SK-N-SH treated with all-trans-retinoic acid at 6 μM for 48 hours (cell line): ENCODE measurements at regions not wholly inside any gene's neighbourhood (a gene's known extent, or its start where the extent isn't known, plus 50 kb on each side); places are given as distances from the start of the nearest gene placed in this dataset.

ENCODE experiments used
- ATAC-seq: fragments of 200-7000 bp; cut with Tn5 transposase; 3 replicates; pipeline ENCODE4 v1.9.1; 2020; ENCODE audit warnings: mild to moderate bottlenecking, moderate library complexity
- ARNTL ChIP-seq: fragments of 450-650 bp; formaldehyde crosslinking; IDR thresholded peaks from 2 replicates; pipeline ENCODE4 v1.5.0; 2020; ENCODE audit warnings: low read depth, mild to moderate bottlenecking, moderate library complexity, borderline replicate concordance
- BACH2 ChIP-seq: fragments of 250-450 bp; sonication (Bioruptor Pico); IDR thresholded peaks from 2 replicates; pipeline ENCODE4 v1.9.0; 2021; ENCODE audit warnings: mild to moderate bottlenecking, borderline replicate concordance
- CSDC2 ChIP-seq: fragments of 250-450 bp; sonication (Bioruptor Pico); IDR thresholded peaks from 2 replicates; pipeline ENCODE4 v1.5.0; 2020; ENCODE audit warnings: mild to moderate bottlenecking, moderate library complexity
- ESRRG ChIP-seq: fragments of 250-450 bp; sonication (Bioruptor Pico); IDR thresholded peaks from 2 replicates; pipeline ENCODE4 v1.6.1; 2021; ENCODE audit warnings: mild to moderate bottlenecking
- GLIS3 ChIP-seq: fragments of 250-450 bp; sonication (Bioruptor Pico); IDR thresholded peaks from 2 replicates; pipeline ENCODE4 v1.5.0; 2020; ENCODE audit warnings: mild to moderate bottlenecking, moderate library complexity
- ISL1 ChIP-seq: fragments of 250-450 bp; sonication (Bioruptor Pico); IDR thresholded peaks from 2 replicates; pipeline ENCODE4 v2.1.2; 2022; ENCODE audit warnings: mild to moderate bottlenecking, moderate library complexity
- OSR1 ChIP-seq: fragments of 250-450 bp; sonication (Bioruptor Pico); IDR thresholded peaks from 2 replicates; pipeline ENCODE4 v1.8.0; 2022; ENCODE audit warnings: moderate library complexity, mild to moderate bottlenecking, inconsistent platforms
- PPARA ChIP-seq: fragments of 250-450 bp; sonication (Bioruptor Pico); IDR thresholded peaks from 2 replicates; pipeline ENCODE4 v1.5.0; 2020; ENCODE audit warnings: mild to moderate bottlenecking, borderline replicate concordance
- RARB ChIP-seq: fragments of 250-450 bp; sonication (Bioruptor Pico); IDR thresholded peaks from 2 replicates; pipeline ENCODE4 v1.8.0; 2021; ENCODE audit warnings: mild to moderate bottlenecking, moderate library complexity
- SNAI2 ChIP-seq: fragments of 250-450 bp; sonication (Bioruptor Pico); IDR thresholded peaks from 2 replicates; pipeline ENCODE4 v1.5.0; 2020; ENCODE audit warnings: mild to moderate bottlenecking, moderate library complexity
- TCF4 ChIP-seq: fragments of 250-450 bp; sonication (Bioruptor Pico); IDR thresholded peaks from 2 replicates; pipeline ENCODE4 v1.8.0; 2021; ENCODE audit warnings: mild to moderate bottlenecking, moderate library complexity, borderline replicate concordance
- TOX ChIP-seq: fragments of 250-450 bp; sonication (Bioruptor Pico); IDR thresholded peaks from 2 replicates; pipeline ENCODE4 v1.8.0; 2021; ENCODE audit warnings: mild to moderate bottlenecking, moderate library complexity, borderline replicate concordance
- TSHZ2 ChIP-seq: fragments of 250-450 bp; sonication (Bioruptor Pico); IDR thresholded peaks from 2 replicates; pipeline ENCODE4 v1.5.0; 2020; ENCODE audit warnings: mild to moderate bottlenecking, moderate library complexity
- ZC3H10 ChIP-seq: fragments of 250-450 bp; sonication (Bioruptor Pico); IDR thresholded peaks from 2 replicates; pipeline ENCODE4 v1.5.1; 2021; ENCODE audit warnings: mild to moderate bottlenecking, moderate library complexity
- ZFP3 ChIP-seq: fragments of 250-450 bp; sonication (Bioruptor Pico); IDR thresholded peaks from 2 replicates; pipeline ENCODE4 v1.5.0; 2020; ENCODE audit warnings: mild to moderate bottlenecking, moderate library complexity
- ZFP30 ChIP-seq: fragments of 450-650 bp; formaldehyde crosslinking; IDR thresholded peaks from 2 replicates; pipeline ENCODE4 v1.5.0; 2022; ENCODE audit warnings: mild to moderate bottlenecking, moderate library complexity
- ZNF70 ChIP-seq: fragments of 450-650 bp; formaldehyde crosslinking; IDR thresholded peaks from 2 replicates; pipeline ENCODE4 v1.5.0; 2020; ENCODE audit warnings: mild to moderate bottlenecking, moderate library complexity
- ZNF8 ChIP-seq: fragments of 450-650 bp; formaldehyde crosslinking; IDR thresholded peaks from 2 replicates; pipeline ENCODE4 v1.5.0; 2020; ENCODE audit warnings: mild to moderate bottlenecking, moderate library complexity
- TF ChIP-seq, protein P1 (sequence below): fragments of 250-450 bp; sonication (Bioruptor Pico); IDR thresholded peaks from 2 replicates; pipeline ENCODE4 v1.5.1; 2020; ENCODE audit warnings: low read depth, mild to moderate bottlenecking, moderate library complexity
- TF ChIP-seq, protein P2 (sequence below): fragments of 250-450 bp; sonication (Bioruptor Pico); IDR thresholded peaks from 2 replicates; pipeline ENCODE4 v1.8.0; 2020; ENCODE audit warnings: mild to moderate bottlenecking, moderate library complexity, borderline replicate concordance
- TF ChIP-seq, protein P3 (sequence below): fragments of 250-450 bp; sonication (Bioruptor Pico); IDR thresholded peaks from 2 replicates; pipeline ENCODE4 v1.5.1; 2021; ENCODE audit warnings: mild to moderate bottlenecking, moderate library complexity

GRCh38 chr1:82227306-82228095 is 426.8 kb downstream of the ADGRL2 start:
- ATAC-seq: no peak
- no peak for TF ChIP-seq SNAI2 (CRISPR knock-in tag)
- TF ChIP-seq, protein P1, sequence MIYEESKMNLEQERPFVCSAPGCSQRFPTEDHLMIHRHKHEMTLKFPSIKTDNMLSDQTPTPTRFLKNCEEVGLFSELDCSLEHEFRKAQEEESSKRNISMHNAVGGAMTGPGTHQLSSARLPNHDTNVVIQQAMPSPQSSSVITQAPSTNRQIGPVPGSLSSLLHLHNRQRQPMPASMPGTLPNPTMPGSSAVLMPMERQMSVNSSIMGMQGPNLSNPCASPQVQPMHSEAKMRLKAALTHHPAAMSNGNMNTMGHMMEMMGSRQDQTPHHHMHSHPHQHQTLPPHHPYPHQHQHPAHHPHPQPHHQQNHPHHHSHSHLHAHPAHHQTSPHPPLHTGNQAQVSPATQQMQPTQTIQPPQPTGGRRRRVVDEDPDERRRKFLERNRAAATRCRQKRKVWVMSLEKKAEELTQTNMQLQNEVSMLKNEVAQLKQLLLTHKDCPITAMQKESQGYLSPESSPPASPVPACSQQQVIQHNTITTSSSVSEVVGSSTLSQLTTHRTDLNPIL (CRISPR knock-in tag): no peak
- TF ChIP-seq ZNF8 (CRISPR knock-in tag): no peak
- TF ChIP-seq ISL1: no peak
- no peak for TF ChIP-seq ZFP3 (CRISPR knock-in tag)

DNA sequence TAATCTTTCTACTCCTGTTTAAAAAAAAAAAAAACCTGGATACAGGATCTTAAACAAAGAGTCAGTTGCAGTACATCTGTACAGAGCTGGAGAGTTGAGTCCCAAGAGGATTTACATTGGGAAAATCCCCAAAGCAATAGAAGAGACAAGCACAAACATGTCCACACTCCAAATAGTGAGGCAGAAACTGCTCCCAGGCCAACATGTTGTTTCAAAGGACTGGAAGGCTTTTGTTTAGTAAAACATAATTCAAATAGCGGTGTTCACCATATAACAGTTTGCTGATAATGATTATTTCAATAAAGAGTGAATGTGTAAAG is 425.4 kb downstream of the ADGRL2 start:
- no peak for ATAC-seq
- TF ChIP-seq ZC3H10 (CRISPR knock-in tag): no peak
- TF ChIP-seq, protein P2, sequence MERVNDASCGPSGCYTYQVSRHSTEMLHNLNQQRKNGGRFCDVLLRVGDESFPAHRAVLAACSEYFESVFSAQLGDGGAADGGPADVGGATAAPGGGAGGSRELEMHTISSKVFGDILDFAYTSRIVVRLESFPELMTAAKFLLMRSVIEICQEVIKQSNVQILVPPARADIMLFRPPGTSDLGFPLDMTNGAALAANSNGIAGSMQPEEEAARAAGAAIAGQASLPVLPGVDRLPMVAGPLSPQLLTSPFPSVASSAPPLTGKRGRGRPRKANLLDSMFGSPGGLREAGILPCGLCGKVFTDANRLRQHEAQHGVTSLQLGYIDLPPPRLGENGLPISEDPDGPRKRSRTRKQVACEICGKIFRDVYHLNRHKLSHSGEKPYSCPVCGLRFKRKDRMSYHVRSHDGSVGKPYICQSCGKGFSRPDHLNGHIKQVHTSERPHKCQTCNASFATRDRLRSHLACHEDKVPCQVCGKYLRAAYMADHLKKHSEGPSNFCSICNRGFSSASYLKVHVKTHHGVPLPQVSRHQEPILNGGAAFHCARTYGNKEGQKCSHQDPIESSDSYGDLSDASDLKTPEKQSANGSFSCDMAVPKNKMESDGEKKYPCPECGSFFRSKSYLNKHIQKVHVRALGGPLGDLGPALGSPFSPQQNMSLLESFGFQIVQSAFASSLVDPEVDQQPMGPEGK: no peak
- no peak for TF ChIP-seq PPARA
- no peak for TF ChIP-seq GLIS3 (CRISPR knock-in tag)
- no peak for TF ChIP-seq TCF4 (CRISPR knock-in tag)
- no peak for TF ChIP-seq BACH2 (CRISPR knock-in tag)
- TF ChIP-seq, protein P3, sequence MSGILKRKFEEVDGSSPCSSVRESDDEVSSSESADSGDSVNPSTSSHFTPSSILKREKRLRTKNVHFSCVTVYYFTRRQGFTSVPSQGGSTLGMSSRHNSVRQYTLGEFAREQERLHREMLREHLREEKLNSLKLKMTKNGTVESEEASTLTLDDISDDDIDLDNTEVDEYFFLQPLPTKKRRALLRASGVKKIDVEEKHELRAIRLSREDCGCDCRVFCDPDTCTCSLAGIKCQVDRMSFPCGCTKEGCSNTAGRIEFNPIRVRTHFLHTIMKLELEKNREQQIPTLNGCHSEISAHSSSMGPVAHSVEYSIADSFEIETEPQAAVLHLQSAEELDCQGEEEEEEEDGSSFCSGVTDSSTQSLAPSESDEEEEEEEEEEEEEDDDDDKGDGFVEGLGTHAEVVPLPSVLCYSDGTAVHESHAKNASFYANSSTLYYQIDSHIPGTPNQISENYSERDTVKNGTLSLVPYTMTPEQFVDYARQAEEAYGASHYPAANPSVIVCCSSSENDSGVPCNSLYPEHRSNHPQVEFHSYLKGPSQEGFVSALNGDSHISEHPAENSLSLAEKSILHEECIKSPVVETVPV (CRISPR knock-in tag): no peak
- TF ChIP-seq ESRRG (CRISPR knock-in tag): no peak
- TF ChIP-seq ISL1: no peak
- no peak for TF ChIP-seq OSR1 (CRISPR knock-in tag)

- TF ChIP-seq CSDC2 (CRISPR knock-in tag): no peak
- TF ChIP-seq ZNF70 (CRISPR knock-in tag): no peak
- TF ChIP-seq, protein P1 (CRISPR knock-in tag): no peak
- TF ChIP-seq, protein P3 (CRISPR knock-in tag): no peak
- no peak for TF ChIP-seq SNAI2 (CRISPR knock-in tag)
- no peak for TF ChIP-seq PPARA
- TF ChIP-seq, protein P2: no peak
- TF ChIP-seq OSR1 (CRISPR knock-in tag): no peak
- no peak for TF ChIP-seq ESRRG (CRISPR knock-in tag)
- no peak for TF ChIP-seq ZC3H10 (CRISPR knock-in tag)
- no peak for TF ChIP-seq TCF4 (CRISPR knock-in tag)
- TF ChIP-seq TSHZ2: no peak
- no peak for TF ChIP-seq ARNTL
- no peak for TF ChIP-seq BACH2 (CRISPR knock-in tag)
- TF ChIP-seq ZFP30: no peak
- no peak for TF ChIP-seq RARB (CRISPR knock-in tag)
- TF ChIP-seq TOX (CRISPR knock-in tag): no peak
- no peak for TF ChIP-seq ZFP3 (CRISPR knock-in tag)
- no peak; the same call in 2 of the 3 replicates for ATAC-seq
These were observed 424.9 kb downstream of the ADGRL2 start for GRCh38 chr1:82225421-82226185.
